NCI-H128 (cell line): ENCODE measurements at regions not wholly inside any gene's neighbourhood (a gene's known extent, or its start where the extent isn't known, plus 50 kb on each side); places are given as distances from the start of the nearest gene placed in this dataset.
"Not testable (repeated sequence)": the region's sequence is repeated elsewhere in the genome, so short reads cannot be mapped to it uniquely, and the experiment has no call there.

Experiments used
- DNase-seq: peaks from one replicate; lab custom pipeline; 2025; ENCODE audit not compliant: unreplicated experiment; lab: John Stamatoyannopoulos, UW

GRCh38 chr3:18194431-18194830 lies 230.7 kb downstream of the SATB1 start:
- no peak for DNase-seq

- no peak for DNase-seq
Observed at GRCh38 chr3:18190646-18191045, 234.5 kb downstream of the SATB1 start.

GRCh38 chr3:18189282-18190050 lies 235.7 kb downstream of the SATB1 start:
- no peak for DNase-seq

GRCh38 chr3:18188491-18188890 lies 236.6 kb downstream of the SATB1 start:
- DNase-seq: no peak

GRCh38 chr3:18185624-18186023 lies 239.5 kb downstream of the SATB1 start:
- DNase-seq: no peak

- not testable (repeated sequence) for DNase-seq
Observed at GRCh38 chr3:18182923-18183322, 242.2 kb downstream of the SATB1 start.

GRCh38 chr3:18179521-18179920 lies 245.6 kb downstream of the SATB1 start:
- no peak for DNase-seq

- DNase-seq: no peak
Observed at GRCh38 chr3:18177271-18177670, 247.9 kb downstream of the SATB1 start.

GRCh38 chr3:18173891-18174290 lies 251.2 kb downstream of the SATB1 start:
- not testable (repeated sequence) for DNase-seq

- no peak for DNase-seq
Observed at GRCh38 chr3:18159681-18160080, 265.5 kb downstream of the SATB1 start.

GRCh38 chr3:18153571-18154173 lies 271.5 kb downstream of the SATB1 start:
- no peak for DNase-seq

- DNase-seq: no peak
Observed at GRCh38 chr3:18151199-18151598, 273.9 kb downstream of the SATB1 start.

- DNase-seq: no peak
Observed at GRCh38 chr3:18149935-18150334, 275.2 kb downstream of the SATB1 start.

GRCh38 chr3:18149386-18149785 lies 275.8 kb downstream of the SATB1 start:
- no peak for DNase-seq

GRCh38 chr3:18144571-18144970 lies 280.6 kb downstream of the SATB1 start:
- DNase-seq: no peak

GRCh38 chr3:18143258-18143780 lies 281.8 kb downstream of the SATB1 start:
- no peak for DNase-seq

- no peak for DNase-seq
Observed at GRCh38 chr3:18137958-18138357, 287.2 kb downstream of the SATB1 start.

GRCh38 chr3:18135060-18135814 lies 289.9 kb downstream of the SATB1 start:
- no peak for DNase-seq

- no peak for DNase-seq
Observed at GRCh38 chr3:18134386-18135059, 290.6 kb downstream of the SATB1 start.

- no peak for DNase-seq
Observed at GRCh38 chr3:18132991-18133390, 292.1 kb downstream of the SATB1 start.
